ENCODE measurements at regions not wholly inside any gene's neighbourhood (a gene's known extent, or its start where the extent isn't known, plus 50 kb on each side); places are given as distances from the start of the nearest gene placed in this dataset.

DNA sequence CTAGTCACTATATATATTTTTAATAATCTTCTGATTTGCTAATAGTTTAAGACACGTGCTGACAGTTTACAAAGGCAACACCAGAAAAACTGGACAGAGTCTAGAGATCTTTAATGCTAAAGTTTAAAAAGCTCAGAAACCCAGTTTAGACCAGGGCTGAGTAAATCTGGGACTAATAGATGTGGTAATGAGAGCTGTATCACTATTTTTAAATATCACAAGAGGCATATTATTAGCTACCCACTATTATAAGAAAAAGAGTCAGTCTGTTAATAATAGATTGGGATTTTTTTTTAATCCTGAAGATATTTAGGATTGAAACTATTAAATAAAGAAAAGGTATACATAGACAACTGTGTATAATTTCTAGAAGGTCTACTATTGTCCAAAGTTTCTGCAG lies 299.9 kb downstream of the ZEB2 start (continued):
- TF ChIP-seq, protein P1, sequence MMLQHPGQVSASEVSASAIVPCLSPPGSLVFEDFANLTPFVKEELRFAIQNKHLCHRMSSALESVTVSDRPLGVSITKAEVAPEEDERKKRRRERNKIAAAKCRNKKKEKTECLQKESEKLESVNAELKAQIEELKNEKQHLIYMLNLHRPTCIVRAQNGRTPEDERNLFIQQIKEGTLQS (IDR thresholded peaks at IDR 0.05) = no peak
- TF ChIP-seq MAX (IDR thresholded peaks at IDR 0.05) = no peak
- no peak for TF ChIP-seq NR2F2 (IDR thresholded peaks at IDR 0.05)
- TF ChIP-seq RXRA (IDR thresholded peaks at IDR 0.05) = no peak
- no peak for TF ChIP-seq SP1 (IDR thresholded peaks at IDR 0.05)
- TF ChIP-seq RAD21 (IDR thresholded peaks at IDR 0.05) = no peak

DNA sequence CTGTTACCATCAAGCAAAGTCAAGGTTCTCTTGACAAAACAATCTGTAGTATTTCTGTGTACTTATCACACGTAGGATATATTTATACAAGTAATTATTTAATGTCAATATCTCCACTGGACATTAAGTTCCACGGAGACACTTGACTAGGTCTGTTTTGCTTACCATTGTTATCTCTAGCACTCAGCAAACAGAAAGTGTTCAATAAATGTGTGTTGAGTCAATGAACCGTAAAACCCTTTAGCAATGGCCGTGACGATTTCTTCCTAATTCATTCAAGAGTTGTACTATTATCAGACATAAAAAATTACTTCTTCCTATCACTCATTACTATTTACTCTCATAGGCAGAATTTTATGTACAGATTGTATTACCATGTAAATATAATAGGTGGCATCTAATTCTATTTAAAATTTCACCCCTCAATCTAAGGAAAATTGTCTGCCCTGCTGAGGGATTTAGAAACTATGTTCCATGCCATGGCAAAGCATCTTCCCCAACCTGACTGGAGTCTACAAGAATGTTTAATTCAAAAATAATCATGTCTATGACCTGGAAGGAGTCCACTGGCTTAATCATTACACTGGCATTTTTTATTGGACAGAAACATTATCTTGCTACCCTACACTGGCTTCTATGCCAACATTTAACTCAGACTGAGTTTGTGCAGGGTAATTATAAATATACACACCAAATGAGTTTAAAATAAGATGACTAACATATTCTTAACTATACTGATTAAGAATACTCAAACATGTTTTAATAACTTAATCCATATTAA lies 301.9 kb downstream of the ZEB2 start:
- DNase-seq (ENCODE audit: low spot score) = no peak
- TF ChIP-seq ZBTB33 (IDR thresholded peaks at IDR 0.05) (no peak), NR2F2 (IDR thresholded peaks at IDR 0.05) (no peak), TAF1 (conservative IDR thresholded peaks at IDR 0.05) (no peak)
- TF ChIP-seq, protein P1 (IDR thresholded peaks at IDR 0.05) = no peak
- Histone ChIP-seq H3K36me3 (ENCODE audit: control insufficient read depth in 4 of 4, insufficient read depth in 3 of 4, low read depth in 1 of 4, low read length in 3 of 4) (no peaks in the 10 kb centered on the region), H3K4me3 (ENCODE audit: low read depth in 1 of 3, low read length in 3 of 3) (no peak overlapping the region), H3K4me1 (ENCODE audit: control insufficient read depth in 4 of 4, insufficient read depth in 4 of 4, low read length in 3 of 4) (peaks cover 0 to 6% (median 0%) of the 10 kb centered on the region in 4 donors), H3K9me3 (ENCODE audit: control insufficient read depth in 4 of 4, low read length in 3 of 4) (no peaks in the 10 kb centered on the region), H3K27me3 (ENCODE audit: control insufficient read depth in 4 of 4, insufficient read depth in 4 of 4, low read length in 3 of 4) (no peaks in the 10 kb centered on the region), H3K9ac (ENCODE audit: low read depth in 1 of 2, low read length in 2 of 2) (no peak overlapping the region), H3K27ac (ENCODE audit: low read depth in 1 of 2, low read length in 2 of 2) (no peak overlapping the region)
- WGBS = 41% methylated on average over 5 of the region's 5 CpGs

- H3K4me3 ChIP-seq (ENCODE audit: low read depth in 1 of 3, low read length in 3 of 3) = no peak overlapping the region
- no peaks in the 10 kb centered on the region for H3K9me3 ChIP-seq (ENCODE audit: control insufficient read depth in 4 of 4, low read length in 3 of 4)
- H3K27me3 ChIP-seq (ENCODE audit: control insufficient read depth in 4 of 4, insufficient read depth in 4 of 4, low read length in 3 of 4) = no peaks in the 10 kb centered on the region
- H3K9ac ChIP-seq (ENCODE audit: low read depth in 1 of 2, low read length in 2 of 2) = no peak overlapping the region
- no peak overlapping the region for H3K27ac ChIP-seq (ENCODE audit: low read depth in 1 of 2, low read length in 2 of 2)
- peaks cover 0 to 6% (median 0%) of the 10 kb centered on the region in 4 donors for H3K4me1 ChIP-seq (ENCODE audit: control insufficient read depth in 4 of 4, insufficient read depth in 4 of 4, low read length in 3 of 4)
- DNase-seq (ENCODE audit: low spot score) = no peak
- H3K36me3 ChIP-seq (ENCODE audit: control insufficient read depth in 4 of 4, insufficient read depth in 3 of 4, low read depth in 1 of 4, low read length in 3 of 4) = no peaks in the 10 kb centered on the region
- WGBS = 86% methylated on average over 2 of the region's 2 CpGs
- TF ChIP-seq SP1 (IDR thresholded peaks at IDR 0.05) (no peak), EGR1 (IDR thresholded peaks at IDR 0.05; ENCODE audit: low read depth in 2 of 2) (no peak), RAD21 (IDR thresholded peaks at IDR 0.05) (no peak), TAF1 (conservative IDR thresholded peaks at IDR 0.05) (no peak), JUND (IDR thresholded peaks at IDR 0.05) (no peak), HNF4G (IDR thresholded peaks at IDR 0.05) (no peak), ZBTB33 (IDR thresholded peaks at IDR 0.05) (no peak), RXRA (IDR thresholded peaks at IDR 0.05) (no peak), NR2F2 (IDR thresholded peaks at IDR 0.05) (no peak), FOXA2 (IDR thresholded peaks at IDR 0.05) (no peak), GABPA (IDR thresholded peaks at IDR 0.05 in 1 of 2, conservative IDR thresholded peaks at IDR 0.05 in 1 of 2) (no peak), REST (IDR thresholded peaks at IDR 0.05) (no peak)
- TF ChIP-seq, protein P2, sequence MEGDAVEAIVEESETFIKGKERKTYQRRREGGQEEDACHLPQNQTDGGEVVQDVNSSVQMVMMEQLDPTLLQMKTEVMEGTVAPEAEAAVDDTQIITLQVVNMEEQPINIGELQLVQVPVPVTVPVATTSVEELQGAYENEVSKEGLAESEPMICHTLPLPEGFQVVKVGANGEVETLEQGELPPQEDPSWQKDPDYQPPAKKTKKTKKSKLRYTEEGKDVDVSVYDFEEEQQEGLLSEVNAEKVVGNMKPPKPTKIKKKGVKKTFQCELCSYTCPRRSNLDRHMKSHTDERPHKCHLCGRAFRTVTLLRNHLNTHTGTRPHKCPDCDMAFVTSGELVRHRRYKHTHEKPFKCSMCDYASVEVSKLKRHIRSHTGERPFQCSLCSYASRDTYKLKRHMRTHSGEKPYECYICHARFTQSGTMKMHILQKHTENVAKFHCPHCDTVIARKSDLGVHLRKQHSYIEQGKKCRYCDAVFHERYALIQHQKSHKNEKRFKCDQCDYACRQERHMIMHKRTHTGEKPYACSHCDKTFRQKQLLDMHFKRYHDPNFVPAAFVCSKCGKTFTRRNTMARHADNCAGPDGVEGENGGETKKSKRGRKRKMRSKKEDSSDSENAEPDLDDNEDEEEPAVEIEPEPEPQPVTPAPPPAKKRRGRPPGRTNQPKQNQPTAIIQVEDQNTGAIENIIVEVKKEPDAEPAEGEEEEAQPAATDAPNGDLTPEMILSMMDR (IDR thresholded peaks at IDR 0.05; ENCODE audit: low read depth, low read length, missing input control) = no peak
- TF ChIP-seq, protein P1 (IDR thresholded peaks at IDR 0.05) = no peak
These were observed 303.9 kb downstream of the ZEB2 start for GRCh38 chr2:144215701-144216675.
